ENCODE measurements at regions not wholly inside any gene's neighbourhood (a gene's known extent, or its start where the extent isn't known, plus 50 kb on each side); places are given as distances from the start of the nearest gene placed in this dataset.

DNA sequence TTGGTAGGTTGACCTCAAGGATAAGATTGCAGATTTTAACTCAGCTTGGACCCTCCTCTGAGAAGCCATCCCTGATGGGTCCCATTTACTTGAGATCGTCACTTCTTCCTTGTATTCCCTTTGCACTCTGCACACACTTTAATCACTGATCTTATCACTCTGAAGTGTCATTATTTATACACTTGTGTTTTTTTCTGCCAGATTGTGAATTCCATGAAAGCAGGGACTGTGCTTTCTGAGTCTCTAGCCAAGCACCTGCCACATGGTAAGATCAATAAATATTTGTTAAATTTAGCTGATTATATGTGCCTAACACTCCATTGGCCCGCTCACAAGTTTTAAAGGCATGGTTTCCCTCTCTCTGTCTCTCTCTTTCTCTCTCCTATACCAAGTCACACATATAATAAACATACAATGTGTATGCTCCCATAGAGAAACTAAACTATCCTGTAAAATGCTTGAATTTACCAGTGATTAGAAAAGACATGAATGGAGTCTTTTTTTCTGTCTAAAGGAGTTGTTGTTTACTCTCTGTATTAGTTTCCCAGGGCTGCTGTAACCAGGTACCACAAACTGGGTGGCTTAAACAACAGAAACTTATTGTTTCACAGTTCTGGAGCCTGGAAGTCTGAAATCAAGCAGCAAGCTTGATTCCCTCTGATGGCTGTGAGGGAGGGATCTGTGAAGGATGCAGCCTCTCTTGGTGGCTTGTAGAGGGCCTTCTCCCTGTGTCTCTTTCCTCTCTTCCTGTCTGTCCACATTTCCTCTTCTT lies 105.2 kb upstream of the GADD45A start:
- TF ChIP-seq, protein P1, sequence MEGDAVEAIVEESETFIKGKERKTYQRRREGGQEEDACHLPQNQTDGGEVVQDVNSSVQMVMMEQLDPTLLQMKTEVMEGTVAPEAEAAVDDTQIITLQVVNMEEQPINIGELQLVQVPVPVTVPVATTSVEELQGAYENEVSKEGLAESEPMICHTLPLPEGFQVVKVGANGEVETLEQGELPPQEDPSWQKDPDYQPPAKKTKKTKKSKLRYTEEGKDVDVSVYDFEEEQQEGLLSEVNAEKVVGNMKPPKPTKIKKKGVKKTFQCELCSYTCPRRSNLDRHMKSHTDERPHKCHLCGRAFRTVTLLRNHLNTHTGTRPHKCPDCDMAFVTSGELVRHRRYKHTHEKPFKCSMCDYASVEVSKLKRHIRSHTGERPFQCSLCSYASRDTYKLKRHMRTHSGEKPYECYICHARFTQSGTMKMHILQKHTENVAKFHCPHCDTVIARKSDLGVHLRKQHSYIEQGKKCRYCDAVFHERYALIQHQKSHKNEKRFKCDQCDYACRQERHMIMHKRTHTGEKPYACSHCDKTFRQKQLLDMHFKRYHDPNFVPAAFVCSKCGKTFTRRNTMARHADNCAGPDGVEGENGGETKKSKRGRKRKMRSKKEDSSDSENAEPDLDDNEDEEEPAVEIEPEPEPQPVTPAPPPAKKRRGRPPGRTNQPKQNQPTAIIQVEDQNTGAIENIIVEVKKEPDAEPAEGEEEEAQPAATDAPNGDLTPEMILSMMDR (IDR thresholded peaks at IDR 0.05), result no peak
- TF ChIP-seq EZH2phosphoT487 (IDR thresholded peaks at IDR 0.05) (no peak), EZH2 (IDR thresholded peaks at IDR 0.05) (no peak)
